Activated CD8-positive, alpha-beta memory T cell treated with anti-CD3 and anti-CD28 coated beads, Interleukin-2, amount 50 U/mL, for 1 hour (primary cell): ENCODE measurements at regions not wholly inside any gene's neighbourhood (a gene's known extent, or its start where the extent isn't known, plus 50 kb on each side); places are given as distances from the start of the nearest gene placed in this dataset.
"Not testable (repeated sequence)": the region's sequence is repeated elsewhere in the genome, so short reads cannot be mapped to it uniquely, and the experiment has no call there.

Experiments
- DNase-seq: peaks from one replicate; pipeline ENCODE4 v3.0.0-alpha.2; 2020; ENCODE audit errors: extremely low read depth

- no peak for DNase-seq
Measured at GRCh38 chr18:78448591-78448990, 531.0 kb upstream of the SALL3 start.

- DNase-seq, result no peak
Measured at GRCh38 chr18:78454221-78454620, 525.4 kb upstream of the SALL3 start.

- DNase-seq, result no peak
Measured at GRCh38 chr18:78455386-78455785, 524.2 kb upstream of the SALL3 start.

GRCh38 chr18:78457011-78457410, 522.6 kb upstream of the SALL3 start:
- DNase-seq, result no peak

DNA sequence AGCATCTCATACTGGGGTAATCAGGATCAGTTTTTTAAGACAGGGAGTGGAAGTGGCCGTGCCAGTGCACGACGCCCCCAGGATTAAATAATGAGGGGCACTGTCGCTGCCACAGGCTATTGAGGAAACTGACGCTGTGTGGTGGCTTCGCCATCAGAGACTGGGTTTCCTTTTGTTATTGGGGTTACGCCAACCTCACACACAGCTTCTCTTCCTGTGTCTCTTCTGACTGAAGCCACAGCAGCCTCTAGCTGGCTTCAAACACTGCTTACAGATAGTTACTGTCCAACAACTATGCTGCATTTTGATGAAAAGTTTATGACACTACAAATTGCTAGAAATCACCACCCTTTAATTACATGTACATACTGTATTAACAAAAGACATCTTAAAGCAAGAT, 521.9 kb upstream of the SALL3 start:
- no peak for DNase-seq

GRCh38 chr18:78458356-78458755, 521.3 kb upstream of the SALL3 start:
- no peak for DNase-seq

GRCh38 chr18:78459668-78460067, 520.0 kb upstream of the SALL3 start:
- DNase-seq, result no peak

GRCh38 chr18:78460558-78460957, 519.1 kb upstream of the SALL3 start:
- no peak for DNase-seq

DNA sequence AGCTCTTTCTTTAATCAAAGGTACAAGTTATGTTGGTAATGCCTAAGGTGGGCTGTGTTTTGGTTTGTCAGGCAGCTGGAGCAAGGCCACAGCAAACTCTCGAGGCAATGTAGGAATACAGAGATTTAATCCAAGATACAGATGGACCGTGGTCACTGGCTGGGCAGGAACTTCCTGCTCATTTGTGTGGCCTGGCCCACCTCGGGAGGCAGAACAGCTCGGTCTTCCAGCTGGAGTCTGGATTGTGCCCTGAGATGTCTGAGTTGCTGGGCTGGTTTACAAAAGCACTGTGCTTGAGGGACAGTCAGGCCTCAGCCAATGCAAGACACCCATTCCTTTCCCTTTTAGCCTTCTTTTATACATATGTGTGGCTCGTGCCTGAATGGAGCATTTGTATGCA, 506.1 kb upstream of the SALL3 start:
- no peak for DNase-seq

- no peak for DNase-seq
Measured at GRCh38 chr18:78477840-78478239, 501.8 kb upstream of the SALL3 start.

DNA sequence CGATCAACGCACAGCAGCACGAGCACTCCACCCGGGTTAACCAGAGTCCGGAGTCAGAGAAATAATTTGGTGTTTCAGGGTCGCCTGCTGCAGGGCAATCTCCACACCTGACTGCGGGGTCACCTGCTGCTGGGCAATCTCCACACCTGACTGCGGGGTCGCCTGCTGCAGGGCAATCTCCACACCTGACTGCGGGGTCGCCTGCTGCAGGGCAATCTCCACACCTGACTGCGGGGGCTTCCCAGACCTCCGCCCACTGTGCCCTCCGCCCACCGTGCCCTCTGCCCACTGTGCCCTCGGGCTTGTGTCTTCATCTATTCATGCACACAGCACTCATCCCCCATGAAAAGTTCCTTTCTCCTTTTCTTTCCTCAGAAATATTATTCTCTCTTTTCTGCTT, 500.2 kb upstream of the SALL3 start:
- DNase-seq, result no peak

GRCh38 chr18:78480262-78481054, 499.2 kb upstream of the SALL3 start:
- no peak for DNase-seq

GRCh38 chr18:78482378-78482777, 497.2 kb upstream of the SALL3 start:
- no peak for DNase-seq

GRCh38 chr18:78487649-78488048, 492.0 kb upstream of the SALL3 start:
- no peak for DNase-seq

- no peak for DNase-seq
Measured at GRCh38 chr18:78492064-78492812, 487.4 kb upstream of the SALL3 start.

- no peak for DNase-seq
Measured at GRCh38 chr18:78492813-78493371, 486.7 kb upstream of the SALL3 start.

DNA sequence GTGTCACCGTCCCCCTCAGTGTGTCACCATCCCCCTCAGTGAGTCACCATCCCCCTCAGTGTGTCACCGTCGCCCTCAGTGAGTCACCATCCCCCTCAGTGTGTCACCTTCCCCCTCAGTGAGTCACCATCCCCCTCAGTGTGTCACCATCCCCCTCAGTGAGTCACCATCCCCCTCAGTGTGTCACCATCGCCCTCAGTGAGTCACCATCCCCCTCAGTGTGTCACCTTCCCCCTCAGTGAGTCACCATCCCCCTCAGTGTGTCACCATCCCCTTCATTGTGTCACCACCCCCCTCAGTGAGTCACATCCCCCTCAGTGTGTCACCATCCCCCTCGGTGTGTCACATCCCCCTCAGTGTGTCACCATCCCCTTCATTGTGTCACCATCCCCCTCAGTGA, 486.1 kb upstream of the SALL3 start:
- not testable (repeated sequence) for DNase-seq

- no peak for DNase-seq
Measured at GRCh38 chr18:78494204-78495085, 485.2 kb upstream of the SALL3 start.

DNA sequence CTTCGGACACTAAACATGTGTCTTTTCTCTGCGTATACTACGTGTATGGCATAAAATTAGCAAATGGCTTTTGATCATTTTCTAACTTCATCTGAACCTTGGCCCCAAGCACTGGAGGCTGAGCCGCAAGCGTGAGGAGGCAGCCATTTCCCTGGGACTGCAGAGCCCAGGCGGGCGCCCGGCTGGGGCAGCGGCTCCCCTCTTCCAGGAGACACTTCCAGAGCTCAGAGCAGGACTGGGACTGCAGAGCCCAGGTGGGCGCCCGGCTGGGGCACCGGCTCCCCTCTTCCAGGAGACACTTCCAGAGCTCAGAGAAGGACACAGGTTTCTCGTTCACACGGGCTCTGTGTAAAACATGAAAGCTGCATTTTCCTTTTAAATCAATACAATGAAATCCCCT, 484.1 kb upstream of the SALL3 start:
- no peak for DNase-seq

DNA sequence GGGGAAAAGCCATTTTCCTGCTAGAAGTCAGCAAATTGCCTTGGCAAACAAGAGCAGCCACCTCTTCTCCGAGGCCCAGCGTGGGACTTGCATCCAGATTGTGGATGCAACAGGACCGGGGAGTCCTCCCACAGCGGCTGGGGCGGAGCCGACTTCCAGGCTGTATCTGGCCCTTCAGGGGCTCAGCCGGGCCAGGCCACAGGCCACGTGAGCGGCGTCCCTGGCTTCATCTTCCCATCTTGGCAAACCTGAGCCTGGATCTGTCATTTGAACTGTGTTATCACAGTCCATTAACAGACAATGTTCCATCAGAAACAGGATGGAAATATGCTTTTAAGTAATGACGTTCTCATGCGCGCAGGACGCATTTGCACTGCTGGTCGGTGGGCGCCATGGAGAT, 483.5 kb upstream of the SALL3 start:
- no peak for DNase-seq

DNA sequence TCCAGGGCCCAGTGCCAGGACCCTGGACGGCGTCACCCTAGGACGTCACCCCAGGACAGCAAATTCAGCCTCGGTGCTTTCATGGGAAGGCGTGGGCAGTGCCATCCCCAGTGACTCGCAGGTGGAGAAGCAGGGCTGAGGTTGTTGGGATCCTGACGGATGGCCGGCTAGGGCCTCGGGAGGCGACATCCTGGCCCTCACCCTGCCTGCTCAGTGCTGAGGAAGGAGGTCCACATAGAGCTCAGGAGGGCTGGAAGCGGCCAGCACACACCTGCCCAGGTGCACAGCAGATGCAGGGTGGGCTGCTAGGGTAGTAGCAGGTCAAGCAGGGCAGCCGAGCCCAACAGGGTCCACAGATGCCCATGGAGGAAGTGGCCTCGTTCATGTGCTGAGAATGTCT, 482.0 kb upstream of the SALL3 start:
- no peak for DNase-seq

DNA sequence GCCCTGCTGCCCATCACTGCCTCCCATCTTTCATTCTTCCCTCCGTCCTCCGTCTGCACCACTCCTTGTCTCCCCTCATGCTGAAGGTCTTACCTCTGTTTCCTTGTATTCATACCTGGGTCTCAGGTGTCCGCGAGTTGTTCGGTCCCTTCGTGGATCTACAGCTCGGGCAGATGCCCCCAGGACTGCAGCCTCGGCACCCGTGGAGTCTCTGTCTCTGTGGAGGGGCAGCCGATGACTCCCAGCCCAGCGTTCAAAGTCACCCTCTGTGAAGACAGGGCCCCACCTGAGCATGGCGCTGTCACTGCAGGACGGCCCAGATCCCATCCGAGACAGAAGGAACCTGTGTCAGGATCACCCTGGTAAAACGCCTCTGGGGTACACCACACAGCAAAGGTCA, 480.0 kb upstream of the SALL3 start:
- DNase-seq, result no peak
